Stromal cell of bone marrow (primary cell): ENCODE measurements at regions not wholly inside any gene's neighbourhood (a gene's known extent, or its start where the extent isn't known, plus 50 kb on each side); places are given as distances from the start of the nearest gene placed in this dataset.
"Not testable (repeated sequence)": the region's sequence is repeated elsewhere in the genome, so short reads cannot be mapped to it uniquely, and the experiment has no call there.

Experiments
- DNase-seq: peaks from one replicate; pipeline ENCODE4 v3.0.0-alpha.2; 2012; ENCODE audit warnings: low read depth

DNA sequence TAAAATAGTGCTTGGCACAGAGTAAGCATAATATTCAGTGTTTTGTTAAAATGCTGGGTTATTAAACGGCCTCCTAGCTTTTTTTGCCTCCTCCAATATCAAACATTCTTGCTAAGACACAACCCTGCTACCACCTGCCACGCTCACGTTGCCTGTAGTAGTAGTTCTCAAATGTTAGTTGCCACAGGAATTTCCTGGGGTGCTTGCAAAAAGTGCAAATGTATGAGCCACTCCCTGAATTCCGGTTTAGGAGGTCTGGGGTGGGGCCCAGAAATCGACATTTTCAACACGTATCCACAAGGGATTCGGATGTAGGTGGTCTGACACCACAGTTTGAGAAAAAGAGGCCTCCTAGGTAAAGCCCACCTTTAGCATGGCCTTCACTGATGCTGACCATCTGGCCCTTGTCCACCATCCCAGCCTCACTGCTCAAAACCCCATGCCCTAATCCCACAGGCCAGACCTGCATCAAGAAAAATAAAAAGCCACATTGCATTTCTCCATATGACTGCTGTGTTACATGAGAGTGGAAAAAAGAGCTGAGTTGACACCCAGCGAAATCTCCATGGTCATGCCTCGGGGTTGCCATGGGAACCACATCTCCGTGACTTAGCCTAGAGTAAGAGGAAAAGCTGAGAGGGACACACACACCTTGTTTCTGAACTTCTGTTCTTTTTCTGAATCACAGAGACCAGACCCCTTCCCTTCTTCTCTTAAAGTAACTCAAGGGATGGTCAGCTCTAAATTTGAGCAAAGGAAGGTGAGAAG lies 116.4 kb upstream of the HES1 start:
- no peak for DNase-seq

- DNase-seq = no peak
These were observed 113.9 kb upstream of the HES1 start for GRCh38 chr3:194022052-194022451.

DNA sequence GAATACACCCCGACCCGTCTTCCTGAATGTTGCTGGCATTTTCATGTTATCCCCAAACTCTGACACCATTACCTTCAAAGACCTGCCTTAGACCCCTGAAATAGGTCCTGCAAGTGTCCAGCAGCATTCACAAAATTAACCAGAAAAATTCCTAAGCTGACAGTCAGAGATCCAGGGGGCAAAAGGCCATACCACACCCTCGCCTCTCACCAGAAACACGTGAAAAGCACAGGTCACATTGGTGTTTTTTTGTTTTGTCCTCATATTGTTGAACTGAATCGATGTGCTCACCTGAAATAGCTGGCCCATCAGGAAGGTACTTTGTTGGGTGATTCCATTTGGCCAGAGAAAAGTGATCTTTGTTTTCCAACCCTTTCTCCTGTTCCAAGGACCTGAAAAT lies 113.1 kb upstream of the HES1 start:
- no peak for DNase-seq

- DNase-seq = no peak
These were observed 112.3 kb upstream of the HES1 start for GRCh38 chr3:194023501-194024280.

GRCh38 chr3:194025119-194025518 lies 110.8 kb upstream of the HES1 start:
- DNase-seq = no peak

GRCh38 chr3:194025951-194026350 lies 110.0 kb upstream of the HES1 start:
- no peak for DNase-seq

DNA sequence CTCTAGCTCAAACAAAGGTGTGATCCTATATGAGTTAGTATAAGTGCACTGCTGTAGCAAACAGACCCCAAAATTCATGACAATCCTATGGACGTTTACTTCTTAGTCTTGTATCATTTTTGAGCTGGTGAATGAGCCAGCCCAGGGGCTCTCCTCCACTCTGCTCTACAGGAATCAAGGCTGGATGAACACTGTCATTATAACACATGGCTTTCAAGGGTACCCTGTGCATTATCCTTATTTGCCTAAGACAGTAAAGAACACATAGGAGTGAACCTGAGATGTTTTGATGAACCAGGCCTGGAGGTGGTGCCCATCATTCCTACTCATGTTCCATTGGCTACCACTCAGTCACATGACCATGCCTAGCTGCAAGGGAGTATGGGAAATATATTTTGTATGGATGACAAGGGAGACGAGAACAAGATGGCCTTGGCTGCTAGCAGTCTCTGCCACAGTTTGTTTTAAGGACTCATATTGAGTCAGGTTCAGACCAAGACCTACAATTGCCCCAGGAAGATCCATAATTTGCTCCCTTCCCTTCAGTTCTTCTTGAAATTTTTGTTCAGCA lies 107.4 kb upstream of the HES1 start:
- no peak for DNase-seq

GRCh38 chr3:194029846-194030245 lies 106.1 kb upstream of the HES1 start:
- DNase-seq = no peak

GRCh38 chr3:194030372-194030771 lies 105.6 kb upstream of the HES1 start:
- DNase-seq = no peak

- DNase-seq = no peak
These were observed 104.6 kb upstream of the HES1 start for GRCh38 chr3:194031349-194031748.

DNA sequence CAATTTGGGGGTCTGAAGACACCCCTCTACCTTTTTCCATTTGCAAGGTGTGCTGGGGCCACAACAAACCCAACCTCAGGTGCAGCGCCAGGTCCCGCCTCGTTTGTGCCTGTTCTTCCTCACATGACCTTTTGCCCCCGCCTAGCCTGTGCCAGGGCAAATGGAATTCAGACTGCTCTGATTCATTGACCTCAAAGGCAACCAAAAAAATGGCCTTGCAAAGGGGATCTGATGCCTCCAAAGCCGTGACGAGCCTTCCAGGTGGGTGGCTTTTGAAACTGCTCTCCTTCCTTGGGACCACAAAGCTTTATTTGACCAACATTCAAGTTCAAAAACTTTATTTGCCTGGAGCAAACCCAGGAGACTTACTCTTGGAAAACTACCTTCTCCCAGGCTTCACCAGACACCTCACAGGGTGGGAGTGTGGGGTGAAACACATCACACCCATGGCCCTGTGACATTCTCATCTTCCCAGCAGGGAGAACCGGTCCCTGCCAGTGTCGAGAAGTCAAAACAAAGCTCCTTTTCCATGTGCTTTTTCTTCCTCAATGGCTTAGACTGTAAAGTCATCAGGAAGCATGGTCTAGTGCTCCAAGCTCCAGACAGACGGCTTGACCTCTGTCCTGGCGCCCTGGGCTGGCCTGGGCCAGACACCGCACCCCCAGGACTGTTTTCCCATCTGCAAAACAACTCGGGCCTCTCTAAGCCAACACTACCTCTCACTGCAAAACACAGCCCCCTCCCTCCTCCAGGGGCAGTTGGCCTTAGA lies 103.9 kb upstream of the HES1 start:
- no peak for DNase-seq

DNA sequence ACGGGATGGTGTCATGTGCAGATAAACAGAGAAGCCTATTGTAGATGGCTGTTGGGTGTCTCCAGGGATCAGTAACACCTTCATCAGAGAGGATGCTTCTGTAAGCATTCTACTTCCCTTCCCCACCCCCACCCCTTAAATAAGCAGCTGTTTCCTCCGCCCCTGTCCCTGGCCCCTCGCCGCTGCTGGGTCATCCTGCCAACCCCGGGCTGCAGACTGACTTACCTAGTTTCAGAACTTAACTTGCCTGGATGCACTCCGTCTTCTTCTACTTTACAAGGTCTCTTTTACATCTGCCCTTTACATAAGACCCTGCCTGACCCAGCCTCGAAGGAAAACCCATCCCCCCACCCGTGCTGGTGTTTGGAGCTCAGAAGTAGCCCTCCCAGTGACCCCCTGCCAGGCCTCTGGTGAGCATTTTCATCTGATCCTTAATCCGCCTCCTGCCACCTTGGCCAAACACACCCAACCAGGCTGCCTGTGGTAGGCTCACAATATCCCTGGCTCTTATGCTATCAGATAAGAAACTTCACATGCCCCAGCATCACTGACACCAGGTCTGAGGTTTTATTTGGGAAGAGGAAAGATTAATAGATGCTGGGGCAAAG lies 103.0 kb upstream of the HES1 start:
- DNase-seq = no peak

DNA sequence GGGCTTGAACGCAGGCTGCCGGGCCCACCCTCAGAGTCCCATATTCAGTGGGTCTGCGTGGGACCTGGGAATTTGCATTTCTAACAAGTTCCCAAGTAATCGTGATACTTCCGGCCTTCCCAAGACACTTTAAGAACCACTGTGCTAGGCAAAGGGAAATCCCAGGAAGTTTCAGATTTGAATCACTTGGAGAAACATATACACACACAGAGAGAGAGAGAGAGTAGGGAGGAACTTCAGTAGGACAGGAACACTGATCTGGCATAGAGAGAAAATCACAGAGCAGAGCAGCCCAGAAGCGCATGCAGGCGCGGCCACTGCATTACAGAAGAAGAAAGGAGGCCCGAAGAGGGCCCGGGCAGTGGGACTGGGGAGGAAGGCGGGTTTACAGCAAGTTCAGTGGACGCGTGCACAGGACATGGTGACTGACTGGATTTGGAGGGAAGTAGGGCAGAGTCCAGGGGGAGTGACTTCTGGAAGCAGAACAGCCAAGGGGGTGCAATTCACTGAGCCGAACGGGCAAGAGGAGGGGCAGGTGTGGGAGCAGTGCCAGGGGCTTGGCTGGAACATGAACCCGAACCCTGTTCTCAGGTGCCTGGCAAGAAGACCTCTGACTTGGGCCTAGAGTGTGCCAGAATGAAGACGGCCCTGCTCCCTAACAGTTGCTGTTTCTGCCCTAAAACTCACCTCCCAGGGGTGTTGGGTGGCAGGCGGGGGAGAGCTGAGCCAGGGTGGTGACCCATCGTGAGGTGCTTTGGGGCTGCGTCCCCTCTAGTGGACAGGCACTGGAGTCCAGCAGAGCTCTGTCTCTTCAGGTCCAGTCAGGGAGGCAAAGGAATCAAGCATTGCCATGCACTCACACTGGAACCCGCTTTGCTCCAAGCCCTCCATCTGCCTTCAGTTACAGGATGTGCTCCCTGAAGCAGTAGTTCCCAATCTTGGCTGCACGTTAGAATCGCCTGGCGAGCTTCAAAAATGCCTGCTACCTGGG lies 101.3 kb upstream of the HES1 start:
- DNase-seq = no peak

- DNase-seq = no peak
These were observed 100.4 kb upstream of the HES1 start for GRCh38 chr3:194035406-194036138.

DNA sequence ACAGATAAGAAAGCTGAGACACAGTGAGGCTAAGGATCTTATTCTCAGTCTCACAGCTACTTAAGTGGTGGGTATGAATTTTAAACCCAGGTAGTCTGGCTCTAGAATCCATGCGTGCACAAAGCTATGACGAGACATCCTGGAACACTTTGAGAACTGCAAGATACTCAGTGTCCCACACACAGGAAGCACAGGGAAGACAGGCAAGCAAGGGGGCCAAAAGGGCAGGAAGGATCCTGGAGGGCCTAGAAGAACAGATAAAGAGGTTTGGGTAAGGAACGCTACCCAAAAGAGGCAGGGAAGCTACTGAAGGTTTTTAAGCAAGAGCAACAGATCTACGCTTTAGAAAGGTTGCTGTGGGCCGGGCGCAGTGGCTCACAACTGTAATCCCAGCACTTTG lies 99.1 kb upstream of the HES1 start:
- no peak for DNase-seq

DNA sequence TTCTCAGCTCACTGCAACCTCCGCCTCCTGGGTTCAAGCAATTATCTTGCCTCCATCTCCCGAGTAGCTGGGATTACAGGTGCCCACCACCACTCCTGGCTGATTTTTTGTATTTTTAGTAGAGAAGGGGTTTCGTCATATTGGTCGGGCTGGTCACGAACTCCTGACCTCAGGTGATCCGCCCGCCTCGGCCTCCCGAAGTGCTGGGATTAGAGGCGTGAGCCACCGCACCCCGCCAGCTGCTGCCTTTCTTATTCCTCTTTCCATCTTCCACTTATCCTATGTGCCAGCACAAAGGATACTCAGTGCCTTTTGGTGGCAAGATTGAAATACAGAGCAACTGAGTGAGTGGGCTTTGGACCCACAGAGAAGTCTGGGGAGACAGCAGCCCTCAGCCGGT lies 97.6 kb upstream of the HES1 start:
- DNase-seq = not testable (repeated sequence)

GRCh38 chr3:194038960-194039359 lies 97.0 kb upstream of the HES1 start:
- no peak for DNase-seq

GRCh38 chr3:194040516-194041273 lies 95.3 kb upstream of the HES1 start:
- DNase-seq = no peak

DNA sequence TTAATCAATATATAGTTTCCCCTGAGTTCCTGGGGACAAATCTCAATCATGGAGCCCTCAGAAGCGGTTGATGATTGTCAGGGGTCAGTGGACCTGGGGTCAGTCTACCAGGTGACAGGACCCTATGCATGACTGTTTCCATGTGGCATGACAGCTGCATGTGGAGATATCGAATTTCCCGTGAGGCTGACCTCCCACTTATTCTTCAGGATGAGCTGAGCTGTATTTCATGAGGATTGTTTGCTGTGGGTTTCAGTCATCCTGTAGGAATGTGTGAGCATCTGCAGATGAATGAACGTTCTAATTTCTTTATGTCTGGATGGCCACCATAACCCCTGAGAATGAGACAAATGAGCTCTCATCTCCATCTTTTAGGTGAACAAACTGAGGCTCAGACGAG lies 93.0 kb upstream of the HES1 start:
- DNase-seq = peak; percentile 21
